HCT116 (cell line): ENCODE measurements at regions not wholly inside any gene's neighbourhood (a gene's known extent, or its start where the extent isn't known, plus 50 kb on each side); places are given as distances from the start of the nearest gene placed in this dataset.

Experiments
- ATAC-seq: fragments of 200-7000 bp; cut with Tn5 transposase; 2 replicates; pipeline ENCODE4 v1.9.1; 2020; ENCODE audit warnings: mild to moderate bottlenecking, moderate library complexity
- BruUV-seq: library from RNA; stranded (reverse); fragments of 400-500 nt; replicated peaks from 2 replicates; lab custom pipeline; 2021; lab: Mats Ljungman, UMichigan
- CTCF ChIA-PET: fragments of 300-600 bp; sonication (Branson Sonifier 250); formaldehyde crosslinking; loops from one replicate; lab custom pipeline; 2021; ENCODE audit warnings: antibody characterized with exemption; lab: Charles Lee
- POLR2A ChIA-PET: fragments of 300-600, 350-600 bp; sonication (Branson Sonifier 250); formaldehyde crosslinking; loops from one replicate; lab custom pipeline; 2021; ENCODE audit warnings: antibody characterized with exemption; lab: Charles Lee
- RAD21 ChIA-PET, 2 experiments: fragments of 300-600 bp; sonication (Branson Sonifier 250); formaldehyde crosslinking; loops; one replicate each; lab custom pipeline; 2023; ENCODE audit warnings: low total read pairs in 2 of 2; ENCODE audit not compliant: uncharacterized antibody in 2 of 2, unreplicated experiment in 2 of 2, low non-redundant PET in 1 of 2; lab: Charles Lee
- DNase-seq: peaks from one replicate; pipeline ENCODE4 v3.0.0-alpha.2; 2010; ENCODE audit warnings: low read depth, low spot score
- H2AFZ ChIP-seq: fragments of 200-600 bp; shearing (Covaris generic), sonication (generic); 2 replicates; pipeline ENCODE4 v1.6.1; 2017; ENCODE audit warnings: low read depth, mixed run types, mixed read lengths, antibody characterized with exemption, low read length; ENCODE audit not compliant: poor library complexity, severe bottlenecking
- H3K27ac ChIP-seq: 2 replicates; pipeline ENCODE4 v1.5.1; 2012; ENCODE audit warnings: low read depth, low read length
- H3K27me3 ChIP-seq: fragments of 200-600 bp; sonication (generic); 2 replicates; pipeline ENCODE4 v1.6.1; 2016; ENCODE audit warnings: mixed run types, low read length, mixed read lengths; ENCODE audit not compliant: insufficient read depth
- H3K36me3 ChIP-seq, 2 experiments: fragments of 200-500 bp in 1 of 2; fragments of 200-600 bp in 1 of 2; sonication (Bioruptor generic) in 1 of 2; sonication (generic) in 1 of 2; 2 replicates each; pipeline versions ENCODE4 v1.5.1 to v1.6.1; 2014 to 2016; ENCODE audit warnings: low read length in 2 of 2, inconsistent platforms in 1 of 2, mixed read lengths in 1 of 2, mixed run types in 1 of 2; ENCODE audit not compliant: insufficient read depth in 2 of 2, control insufficient read depth in 1 of 2
- H3K4me1 ChIP-seq, 2 experiments: fragments of 200-600 bp in 1 of 2; sonication (generic) in 1 of 2; 2 replicates each; pipeline versions ENCODE4 v1.5.1 to v1.6.1; 2012 to 2017; ENCODE audit warnings: low read length in 2 of 2, inconsistent platforms in 1 of 2, mild to moderate bottlenecking in 1 of 2, mixed read lengths in 1 of 2, mixed run types in 1 of 2, moderate library complexity in 1 of 2; ENCODE audit not compliant: insufficient read depth in 2 of 2, control insufficient read depth in 1 of 2
- H3K4me2 ChIP-seq: fragments of 200-600 bp; sonication (generic); 2 replicates; pipeline ENCODE4 v1.6.1; 2017; ENCODE audit warnings: mixed run types, low read length, mixed read lengths
- H3K4me3 ChIP-seq, 2 experiments: fragments of 200-600 bp in 1 of 2; sonication (generic) in 1 of 2; replicated peaks in 1 of 2; 2 replicates each; pipeline ENCODE4 v1.5.1; 2011 to 2016; ENCODE audit warnings: low read length in 2 of 2, control low read depth in 1 of 2, low read depth in 1 of 2, mild to moderate bottlenecking in 1 of 2, mixed read lengths in 1 of 2, mixed run types in 1 of 2
- H3K79me2 ChIP-seq: fragments of 200-600 bp; sonication (generic); 2 replicates; pipeline ENCODE4 v1.6.1; 2017; ENCODE audit warnings: mild to moderate bottlenecking, mixed run types, low read length, moderate library complexity, mixed read lengths; ENCODE audit not compliant: insufficient read depth
- H3K9ac ChIP-seq: fragments of 200-600 bp; sonication (generic); 2 replicates; pipeline ENCODE4 v1.6.1; 2016; ENCODE audit warnings: low read length, mixed read lengths
- H3K9me2 ChIP-seq: fragments of 200-600 bp; sonication (generic), shearing (Covaris generic); 2 replicates; pipeline ENCODE4 v1.6.1; 2017; ENCODE audit warnings: mixed run types, mild to moderate bottlenecking, moderate library complexity; ENCODE audit not compliant: insufficient read depth
- H3K9me3 ChIP-seq, 2 experiments: fragments of 200-500 bp in 1 of 2; fragments of 200-600 bp in 1 of 2; sonication (Bioruptor generic) in 1 of 2; sonication (generic) in 1 of 2; 2 replicates each; pipeline ENCODE4 v1.6.1; 2014 to 2017; ENCODE audit warnings: low read length in 2 of 2, mixed read lengths in 2 of 2, inconsistent platforms in 1 of 2, low read depth in 1 of 2, mild to moderate bottlenecking in 1 of 2, mixed run types in 1 of 2, moderate library complexity in 1 of 2; ENCODE audit not compliant: control insufficient read depth in 1 of 2, insufficient read depth in 1 of 2
- H4K20me1 ChIP-seq: fragments of 200-600 bp; sonication (generic), shearing (Covaris generic); 2 replicates; pipeline ENCODE4 v1.6.1; 2017; ENCODE audit warnings: mixed run types, mild to moderate bottlenecking, moderate library complexity; ENCODE audit not compliant: insufficient read depth
- CEBPB ChIP-seq: IDR thresholded peaks from 2 replicates; pipeline ENCODE4 v1.6.1; 2012; ENCODE audit warnings: low read depth
- ELF1 ChIP-seq: IDR thresholded peaks from 2 replicates; pipeline ENCODE4 v1.6.1; 2012; ENCODE audit warnings: low read depth, borderline replicate concordance
- EZH2phosphoT487 ChIP-seq: fragments of 200-600 bp; IDR thresholded peaks from 2 replicates; pipeline ENCODE4 v1.6.1; 2018; ENCODE audit warnings: antibody characterized with exemption, borderline replicate concordance
- FOSL1 ChIP-seq: IDR thresholded peaks from 2 replicates; pipeline ENCODE4 v1.6.1; 2012; ENCODE audit warnings: low read depth
- REST ChIP-seq: IDR thresholded peaks from 2 replicates; pipeline ENCODE4 v1.6.1; 2012; ENCODE audit warnings: low read depth
- SIN3A ChIP-seq: IDR thresholded peaks from 2 replicates; pipeline ENCODE4 v1.6.1; 2012; ENCODE audit warnings: low read depth
- TCF7L2 ChIP-seq: IDR thresholded peaks from 2 replicates; pipeline ENCODE4 v1.7.0; 2011; ENCODE audit warnings: borderline replicate concordance, inconsistent platforms; ENCODE audit not compliant: insufficient read depth, insufficient read length; ENCODE audit errors: extremely low read depth
- ZBTB33 ChIP-seq: IDR thresholded peaks from 2 replicates; pipeline ENCODE4 v1.6.1; 2011; ENCODE audit warnings: mild to moderate bottlenecking, low read length, moderate library complexity; ENCODE audit not compliant: insufficient replicate concordance; ENCODE audit errors: extremely low read depth
- ZFX ChIP-seq: fragments of 450-650 bp; IDR thresholded peaks from 2 replicates; pipeline ENCODE4 v1.6.1; 2017
- intact Hi-C: fragments of 100-400 bp; cut with micrococcal nuclease; formaldehyde crosslinking; loops from 2 replicates; pipeline ENCODE4 v1.10.0; 2022

GRCh38 chr13:27704681-27705080 is 83.0 kb downstream of the POLR1D start:
- no peaks in the 10 kb centered on the region for H3K27me3 ChIP-seq
- ChIA-PET CTCF (no interaction called here), POLR2A (no interaction called here), RAD21 (no interaction called here)
- H3K4me3 ChIP-seq, result no peak overlapping the region
- H3K79me2 ChIP-seq, result no peaks in the 10 kb centered on the region
- H4K20me1 ChIP-seq, result no peaks in the 10 kb centered on the region
- ATAC-seq (no peak), DNase-seq (no peak)
- no peak for TF ChIP-seq ZFX
- intact Hi-C loops, result no loop called here
- BruUV-seq, result no TSS peak
- H3K36me3 ChIP-seq, result no peaks in the 10 kb centered on the region
- H2AFZ ChIP-seq, result no peak overlapping the region
- H3K4me2 ChIP-seq, result no peak overlapping the region
- no peaks in the 10 kb centered on the region for H3K9me3 ChIP-seq
- no peak overlapping the region for H3K27ac ChIP-seq
- H3K9ac ChIP-seq, result no peak overlapping the region
- no peaks in the 10 kb centered on the region for H3K4me1 ChIP-seq
- H3K9me2 ChIP-seq, result no peaks in the 10 kb centered on the region

- CTCF ChIA-PET, result no interaction called here
- H3K4me2 ChIP-seq, result no peak overlapping the region
These were observed 84.0 kb upstream of the GSX1 start for GRCh38 chr13:27708325-27708724.

More at GRCh38 chr13:27708325-27708724, 84.0 kb upstream of the GSX1 start:
- ChIA-PET RAD21 (no interaction called here), POLR2A (no interaction called here)
- no peaks in the 10 kb centered on the region for H3K27me3 ChIP-seq
- no peak for TF ChIP-seq ZBTB33
- TF ChIP-seq FOSL1, result no peak
- no peak for TF ChIP-seq REST
- TF ChIP-seq SIN3A, result no peak
- no peak for TF ChIP-seq EZH2phosphoT487
- TF ChIP-seq TCF7L2, result no peak
- TF ChIP-seq CEBPB, result no peak
- no peak for TF ChIP-seq ELF1
- TF ChIP-seq, all 23 proteins: peak for 0
- Histone ChIP-seq H3K9me2 (no peaks in the 10 kb centered on the region), H3K36me3 (no peaks in the 10 kb centered on the region), H4K20me1 (no peaks in the 10 kb centered on the region), H3K9me3 (no peaks in the 10 kb centered on the region), H2AFZ (no peak overlapping the region), H3K79me2 (no peaks in the 10 kb centered on the region), H3K4me3 (no peak overlapping the region), H3K9ac (no peak overlapping the region), H3K27ac (no peak overlapping the region), H3K4me1 (no peaks in the 10 kb centered on the region)
- DNase-seq, result no peak
- intact Hi-C loops, result no loop called here
- BruUV-seq, result no TSS peak
- ATAC-seq, result no peak
